Activated CD4-positive, alpha-beta memory T cell treated with anti-CD3 and anti-CD28 coated beads, Interleukin-2, amount 10 ng/mL, durations not matched to agents 7 days and 5 days (primary cell): ENCODE measurements at regions not wholly inside any gene's neighbourhood (a gene's known extent, or its start where the extent isn't known, plus 50 kb on each side); places are given as distances from the start of the nearest gene placed in this dataset.

Experiments
- CTCF ChIA-PET: fragments of 350-600 bp; sonication (Branson Sonifier 250); formaldehyde crosslinking; loops from one replicate; lab custom pipeline; 2021; ENCODE audit warnings: antibody characterized with exemption, inconsistent platforms; lab: Charles Lee
- POLR2A ChIA-PET: fragments of 350-600 bp; sonication (Branson Sonifier 250); formaldehyde crosslinking; loops from one replicate; lab custom pipeline; 2021; ENCODE audit warnings: antibody characterized with exemption; lab: Charles Lee
- DNase-seq: peaks from one replicate; pipeline ENCODE4 v3.0.0-alpha.2; 2020
- H3K27ac Mint-ChIP-seq: one replicate; pipeline ENCODE4 v1.8.0; 2021; ENCODE audit warnings: mild to moderate bottlenecking, mixed read lengths
- H3K27me3 Mint-ChIP-seq: one replicate; pipeline ENCODE4 v1.8.0; 2021; ENCODE audit warnings: mixed read lengths
- H3K36me3 Mint-ChIP-seq: one replicate; pipeline ENCODE4 v1.8.0; 2021; ENCODE audit warnings: low read depth, mixed read lengths
- H3K4me1 Mint-ChIP-seq: one replicate; pipeline ENCODE4 v1.8.0; 2021; ENCODE audit warnings: mixed read lengths
- H3K4me3 Mint-ChIP-seq: one replicate; pipeline ENCODE4 v1.8.0; 2021; ENCODE audit warnings: mild to moderate bottlenecking, mixed read lengths
- H3K9me3 Mint-ChIP-seq: one replicate; pipeline ENCODE4 v1.8.0; 2021; ENCODE audit warnings: mixed read lengths

GRCh38 chr20:58135441-58136148, 92.9 kb downstream of the ANKRD60 start:
- Mint-ChIP-seq H3K27ac (no peak overlapping the region), H3K4me3 (no peak overlapping the region), H3K4me1 (no peaks in the 10 kb centered on the region), H3K27me3 (peaks cover 56% of the 10 kb centered on the region), H3K9me3 (no peaks in the 10 kb centered on the region), H3K36me3 (no peaks in the 10 kb centered on the region)
- POLR2A ChIA-PET, result no interaction called here
- DNase-seq, result peak; percentile 12
- CTCF ChIA-PET, result no interaction called here

- ChIA-PET POLR2A (no interaction called here), CTCF (no interaction called here)
- no peak overlapping the region for H3K27ac Mint-ChIP-seq
Observed at GRCh38 chr20:58133020-58133808, 95.2 kb downstream of the ANKRD60 start.

GRCh38 chr20:58131551-58132142, 96.8 kb downstream of the ANKRD60 start:
- H3K27me3 Mint-ChIP-seq, result peaks cover 63% of the 10 kb centered on the region
- DNase-seq, result no peak
- POLR2A ChIA-PET, result no interaction called here
- no peak overlapping the region for H3K4me3 Mint-ChIP-seq
- H3K9me3 Mint-ChIP-seq, result no peaks in the 10 kb centered on the region
- no peak overlapping the region for H3K27ac Mint-ChIP-seq
- no peaks in the 10 kb centered on the region for H3K4me1 Mint-ChIP-seq
- H3K36me3 Mint-ChIP-seq, result no peaks in the 10 kb centered on the region
- CTCF ChIA-PET, result interaction anchor here (0.6 kb wide), 1 partner anchor 48 kb away, joined by 3 read pairs; no protein-coding TSS in a partner anchor

More at GRCh38 chr20:58133020-58133808, 95.2 kb downstream of the ANKRD60 start:
- Mint-ChIP-seq H3K4me3 (no peak overlapping the region), H3K27me3 (peaks cover 59% of the 10 kb centered on the region), H3K36me3 (no peaks in the 10 kb centered on the region), H3K9me3 (no peaks in the 10 kb centered on the region), H3K4me1 (no peaks in the 10 kb centered on the region)
- no peak for DNase-seq

- POLR2A ChIA-PET, result no interaction called here
- no peaks in the 10 kb centered on the region for H3K9me3 Mint-ChIP-seq
- DNase-seq, result no peak
- no peaks in the 10 kb centered on the region for H3K36me3 Mint-ChIP-seq
- no peak overlapping the region for H3K4me3 Mint-ChIP-seq
- H3K27ac Mint-ChIP-seq, result no peak overlapping the region
- CTCF ChIA-PET, result interaction anchor here (0.6 kb wide), 1 partner anchor 48 kb away, joined by 3 read pairs; no protein-coding TSS in a partner anchor
- peaks cover 66% of the 10 kb centered on the region for H3K27me3 Mint-ChIP-seq
- H3K4me1 Mint-ChIP-seq, result no peaks in the 10 kb centered on the region
Observed at GRCh38 chr20:58131151-58131550, 97.3 kb downstream of the ANKRD60 start.

- Mint-ChIP-seq H3K4me3 (no peak overlapping the region), H3K9me3 (no peaks in the 10 kb centered on the region), H3K36me3 (no peaks in the 10 kb centered on the region), H3K4me1 (peaks cover 1% of the 10 kb centered on the region), H3K27ac (no peak overlapping the region), H3K27me3 (peaks cover 60% of the 10 kb centered on the region)
- POLR2A ChIA-PET, result no interaction called here
- CTCF ChIA-PET, result no interaction called here
- DNase-seq, result no peak
Observed at GRCh38 chr20:58130581-58130980, 97.9 kb downstream of the ANKRD60 start.

GRCh38 chr20:58130156-58130555, 98.3 kb downstream of the ANKRD60 start:
- CTCF ChIA-PET, result no interaction called here
- POLR2A ChIA-PET, result no interaction called here
- no peak overlapping the region for H3K27ac Mint-ChIP-seq
- H3K27me3 Mint-ChIP-seq, result peaks cover 56% of the 10 kb centered on the region
- DNase-seq, result no peak
- no peaks in the 10 kb centered on the region for H3K9me3 Mint-ChIP-seq
- no peaks in the 10 kb centered on the region for H3K36me3 Mint-ChIP-seq
- peaks cover 1% of the 10 kb centered on the region for H3K4me1 Mint-ChIP-seq
- H3K4me3 Mint-ChIP-seq, result no peak overlapping the region

GRCh38 chr20:58129721-58130151, 98.7 kb downstream of the ANKRD60 start:
- CTCF ChIA-PET, result no interaction called here

GRCh38 chr20:58128635-58129625, 99.5 kb downstream of the ANKRD60 start:
- no peak for DNase-seq
- no peak overlapping the region for H3K4me3 Mint-ChIP-seq
- H3K27ac Mint-ChIP-seq, result no peak overlapping the region
- no peaks in the 10 kb centered on the region for H3K9me3 Mint-ChIP-seq
- POLR2A ChIA-PET, result no interaction called here
- H3K36me3 Mint-ChIP-seq, result no peaks in the 10 kb centered on the region
- H3K4me1 Mint-ChIP-seq, result peaks cover 1% of the 10 kb centered on the region
- H3K27me3 Mint-ChIP-seq, result peaks cover 55% of the 10 kb centered on the region
- CTCF ChIA-PET, result interaction anchor here (1.4 kb wide), 1 partner anchor 42 kb away, joined by 5 read pairs; no protein-coding TSS in a partner anchor

More at GRCh38 chr20:58129721-58130151, 98.7 kb downstream of the ANKRD60 start:
- POLR2A ChIA-PET, result no interaction called here
- peaks cover 54% of the 10 kb centered on the region for H3K27me3 Mint-ChIP-seq
- H3K9me3 Mint-ChIP-seq, result no peaks in the 10 kb centered on the region
- H3K4me3 Mint-ChIP-seq, result no peak overlapping the region
- no peak for DNase-seq
- no peaks in the 10 kb centered on the region for H3K36me3 Mint-ChIP-seq
- H3K27ac Mint-ChIP-seq, result no peak overlapping the region
- H3K4me1 Mint-ChIP-seq, result peaks cover 1% of the 10 kb centered on the region

GRCh38 chr20:58127701-58128111, 100.7 kb downstream of the ANKRD60 start:
- no peak overlapping the region for H3K4me3 Mint-ChIP-seq
- no peak overlapping the region for H3K27ac Mint-ChIP-seq
- DNase-seq, result no peak
- POLR2A ChIA-PET, result no interaction called here
- CTCF ChIA-PET, result interaction anchor here (1.4 kb wide), 1 partner anchor 41 kb away, joined by 5 read pairs; no protein-coding TSS in a partner anchor
- no peaks in the 10 kb centered on the region for H3K9me3 Mint-ChIP-seq
- no peaks in the 10 kb centered on the region for H3K36me3 Mint-ChIP-seq
- peaks cover 1% of the 10 kb centered on the region for H3K4me1 Mint-ChIP-seq
- H3K27me3 Mint-ChIP-seq, result peaks cover 45% of the 10 kb centered on the region

GRCh38 chr20:58125726-58126125, 102.7 kb downstream of the ANKRD60 start:
- POLR2A ChIA-PET, result no interaction called here
- CTCF ChIA-PET, result interaction anchor here (1.1 kb wide), 1 partner anchor 54 kb away, joined by 4 read pairs; no protein-coding TSS in a partner anchor
- DNase-seq, result no peak
- H3K27ac Mint-ChIP-seq, result no peak overlapping the region
- H3K4me1 Mint-ChIP-seq, result peaks cover 1% of the 10 kb centered on the region
- no peaks in the 10 kb centered on the region for H3K36me3 Mint-ChIP-seq
- no peaks in the 10 kb centered on the region for H3K9me3 Mint-ChIP-seq
- peaks cover 34% of the 10 kb centered on the region for H3K27me3 Mint-ChIP-seq
- no peak overlapping the region for H3K4me3 Mint-ChIP-seq

- H3K4me1 Mint-ChIP-seq, result no peaks in the 10 kb centered on the region
- H3K27ac Mint-ChIP-seq, result no peak overlapping the region
- no peak overlapping the region for H3K4me3 Mint-ChIP-seq
- no peak for DNase-seq
- peaks cover 34% of the 10 kb centered on the region for H3K27me3 Mint-ChIP-seq
- H3K9me3 Mint-ChIP-seq, result peaks cover 3% of the 10 kb centered on the region
- no peaks in the 10 kb centered on the region for H3K36me3 Mint-ChIP-seq
- POLR2A ChIA-PET, result no interaction called here
- CTCF ChIA-PET, result no interaction called here
Observed at GRCh38 chr20:58117944-58118343, 110.5 kb downstream of the ANKRD60 start.

- H3K27me3 Mint-ChIP-seq, result peaks cover 37% of the 10 kb centered on the region
- H3K9me3 Mint-ChIP-seq, result peaks cover 3% of the 10 kb centered on the region
- POLR2A ChIA-PET, result no interaction called here
- no peaks in the 10 kb centered on the region for H3K36me3 Mint-ChIP-seq
- DNase-seq, result no peak
- CTCF ChIA-PET, result no interaction called here
- H3K27ac Mint-ChIP-seq, result no peak overlapping the region
- no peak overlapping the region for H3K4me3 Mint-ChIP-seq
- no peaks in the 10 kb centered on the region for H3K4me1 Mint-ChIP-seq
Observed at GRCh38 chr20:58116505-58116904, 111.9 kb downstream of the ANKRD60 start.
